ENCODE measurements at regions not wholly inside any gene's neighbourhood (a gene's known extent, or its start where the extent isn't known, plus 50 kb on each side); places are given as distances from the start of the nearest gene placed in this dataset.

DNA sequence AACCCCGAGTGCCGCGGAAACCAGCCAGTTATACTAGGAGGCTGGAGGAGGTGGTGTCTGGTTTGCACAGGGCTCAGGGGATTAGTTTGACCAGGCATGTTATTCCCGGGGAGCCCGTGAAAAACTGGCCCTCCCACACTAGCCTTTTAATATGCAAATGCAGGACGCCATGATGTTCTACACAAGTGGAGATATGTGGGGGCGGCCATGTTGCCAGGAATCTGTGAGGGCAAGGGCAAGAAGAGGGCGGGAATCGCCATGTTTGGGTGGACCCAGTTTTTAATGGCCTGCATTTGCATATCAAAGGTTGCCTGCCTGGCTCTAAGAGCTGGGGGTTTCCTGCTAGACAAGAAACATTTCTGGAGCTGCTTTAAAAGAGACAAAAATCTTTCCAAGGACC, 940.7 kb downstream of the CDH18 start:
- TF ChIP-seq, protein P1, sequence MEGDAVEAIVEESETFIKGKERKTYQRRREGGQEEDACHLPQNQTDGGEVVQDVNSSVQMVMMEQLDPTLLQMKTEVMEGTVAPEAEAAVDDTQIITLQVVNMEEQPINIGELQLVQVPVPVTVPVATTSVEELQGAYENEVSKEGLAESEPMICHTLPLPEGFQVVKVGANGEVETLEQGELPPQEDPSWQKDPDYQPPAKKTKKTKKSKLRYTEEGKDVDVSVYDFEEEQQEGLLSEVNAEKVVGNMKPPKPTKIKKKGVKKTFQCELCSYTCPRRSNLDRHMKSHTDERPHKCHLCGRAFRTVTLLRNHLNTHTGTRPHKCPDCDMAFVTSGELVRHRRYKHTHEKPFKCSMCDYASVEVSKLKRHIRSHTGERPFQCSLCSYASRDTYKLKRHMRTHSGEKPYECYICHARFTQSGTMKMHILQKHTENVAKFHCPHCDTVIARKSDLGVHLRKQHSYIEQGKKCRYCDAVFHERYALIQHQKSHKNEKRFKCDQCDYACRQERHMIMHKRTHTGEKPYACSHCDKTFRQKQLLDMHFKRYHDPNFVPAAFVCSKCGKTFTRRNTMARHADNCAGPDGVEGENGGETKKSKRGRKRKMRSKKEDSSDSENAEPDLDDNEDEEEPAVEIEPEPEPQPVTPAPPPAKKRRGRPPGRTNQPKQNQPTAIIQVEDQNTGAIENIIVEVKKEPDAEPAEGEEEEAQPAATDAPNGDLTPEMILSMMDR (conservative IDR thresholded peaks at IDR 0.05 in 1 of 2, IDR thresholded peaks at IDR 0.05 in 1 of 2; ENCODE audit: low read depth in 1 of 2, low read length in 2 of 2) = no peak
- TF ChIP-seq EZH2 (IDR thresholded peaks at IDR 0.05; ENCODE audit: low read length, missing control alignments) = no peak
